Endothelial cell of umbilical vein (primary cell): ENCODE measurements at regions not wholly inside any gene's neighbourhood (a gene's known extent, or its start where the extent isn't known, plus 50 kb on each side); places are given as distances from the start of the nearest gene placed in this dataset.

Experiments
- BruUV-seq: library from RNA; stranded (reverse); fragments of 400-500 nt; replicated peaks from 2 replicates; lab custom pipeline; 2021; lab: Mats Ljungman, UMichigan
- CTCF ChIA-PET: fragments of 300-600, 350-600 bp; sonication (Branson Sonifier 250); formaldehyde crosslinking; loops from one replicate; lab custom pipeline; 2021; ENCODE audit warnings: antibody characterized with exemption, inconsistent platforms; lab: Charles Lee
- POLR2A ChIA-PET: fragments of 300-600, 350-600 bp; sonication (Branson Sonifier 250); formaldehyde crosslinking; loops from one replicate; lab custom pipeline; 2021; ENCODE audit warnings: antibody characterized with exemption, inconsistent platforms; lab: Charles Lee
- DNase-seq: peaks from one replicate; pipeline ENCODE4 v3.0.0-alpha.2; 2011; ENCODE audit warnings: low read depth, low spot score
- FAIRE-seq: peaks from 2 replicates; lab custom pipeline; 2011; peaks lifted over from hg19 to GRCh38; lab: Jason Lieb, UNC
- H2AFZ ChIP-seq: 2 replicates; pipeline ENCODE4 v1.6.0; 2012; ENCODE audit warnings: low read depth, low read length, control low read depth, inconsistent platforms
- H3K27ac ChIP-seq: 2 replicates; pipeline ENCODE4 v1.5.1; 2011; ENCODE audit warnings: low read depth, mild to moderate bottlenecking, control low read depth, low read length, moderate library complexity; ENCODE audit not compliant: insufficient read depth
- H3K27me3 ChIP-seq, 2 experiments: 2 replicates each; pipeline versions ENCODE4 v1.6.0 to v1.6.1; 2011; ENCODE audit warnings: low read length in 2 of 2, mixed read lengths in 1 of 2; ENCODE audit not compliant: control insufficient read depth in 2 of 2, insufficient read depth in 2 of 2
- H3K36me3 ChIP-seq, 2 experiments: 2 replicates in 1 of 2; 3 replicates in 1 of 2; pipeline ENCODE4 v1.5.1; 2011; ENCODE audit warnings: low read length in 2 of 2, mild to moderate bottlenecking in 1 of 2, moderate library complexity in 1 of 2; ENCODE audit not compliant: control insufficient read depth in 2 of 2, insufficient read depth in 2 of 2; ENCODE audit errors: extremely low read depth in 1 of 2
- H3K4me1 ChIP-seq: 3 replicates; pipeline ENCODE4 v1.5.1; 2011; ENCODE audit warnings: mild to moderate bottlenecking, low read length; ENCODE audit not compliant: control insufficient read depth, insufficient read depth; ENCODE audit errors: extremely low read depth
- H3K4me2 ChIP-seq: 2 replicates; pipeline ENCODE4 v1.6.1; 2011; ENCODE audit warnings: low read length, control low read depth, mixed read lengths; ENCODE audit not compliant: insufficient read depth
- H3K4me3 ChIP-seq, 3 experiments: fragments of 200-600 bp in 1 of 3; sonication (generic), shearing (Covaris generic) in 1 of 3; replicated peaks in 1 of 3; 2 replicates each; pipeline ENCODE4 v1.5.1; 2011 to 2016; ENCODE audit warnings: control low read depth in 3 of 3, low read length in 3 of 3, mild to moderate bottlenecking in 2 of 3, inconsistent platforms in 1 of 3, low read depth in 1 of 3, moderate library complexity in 1 of 3; ENCODE audit not compliant: insufficient read depth in 1 of 3
- H3K79me2 ChIP-seq: 2 replicates; pipeline ENCODE4 v1.6.0; 2012; ENCODE audit warnings: low read length, inconsistent platforms; ENCODE audit not compliant: control insufficient read depth, insufficient read depth
- H3K9ac ChIP-seq: replicated peaks from 2 replicates; pipeline ENCODE3; 2011; ENCODE audit warnings: low read length, control low read depth; ENCODE audit not compliant: insufficient read depth; ENCODE audit errors: extremely low read depth
- H3K9me1 ChIP-seq: replicated peaks from 3 replicates; pipeline ENCODE4 v1.6.0; 2011; ENCODE audit warnings: mild to moderate bottlenecking, low read length; ENCODE audit not compliant: control insufficient read depth, insufficient read depth; ENCODE audit errors: extremely low read depth
- H3K9me3 ChIP-seq: replicated peaks from 2 replicates; pipeline ENCODE4 v1.5.1; 2012; ENCODE audit warnings: low read length, inconsistent platforms; ENCODE audit not compliant: control insufficient read depth, insufficient read depth
- H4K20me1 ChIP-seq: replicated peaks from 2 replicates; pipeline ENCODE3; 2011; ENCODE audit warnings: mild to moderate bottlenecking, low read length; ENCODE audit not compliant: control insufficient read depth, insufficient read depth; ENCODE audit errors: extremely low read depth
- CTCF ChIP-seq, 2 donors: IDR thresholded peaks; 1 replicate in 1 of 2; 2 replicates in 1 of 2; pipeline ENCODE4 v1.5.1; 2011; ENCODE audit warnings: low read length in 2 of 2, mild to moderate bottlenecking in 2 of 2, moderate library complexity in 2 of 2, control low read depth in 1 of 2, inconsistent platforms in 1 of 2, low read depth in 1 of 2; ENCODE audit not compliant: insufficient read depth in 1 of 2; ENCODE audit errors: extremely low read depth in 1 of 2
- EZH2 ChIP-seq: IDR thresholded peaks from 2 replicates; pipeline ENCODE4 v1.6.1; 2012; ENCODE audit warnings: borderline replicate concordance, low read depth, mild to moderate bottlenecking, moderate library complexity, low read length, inconsistent platforms; ENCODE audit not compliant: severe bottlenecking
- FOS ChIP-seq: IDR thresholded peaks from 2 replicates; pipeline ENCODE4 v1.6.1; 2011; ENCODE audit warnings: mild to moderate bottlenecking, low read length, moderate library complexity, borderline replicate concordance; ENCODE audit not compliant: insufficient read depth
- GATA2 ChIP-seq: IDR thresholded peaks from 2 replicates; pipeline ENCODE4 v1.7.0; 2011; ENCODE audit warnings: low read depth, mild to moderate bottlenecking, moderate library complexity, mixed read lengths, low read length; ENCODE audit not compliant: insufficient read length, insufficient read depth
- JUN ChIP-seq: IDR thresholded peaks from 2 replicates; pipeline ENCODE4 v1.6.1; 2011; ENCODE audit warnings: borderline replicate concordance, low read depth; ENCODE audit not compliant: insufficient read length, insufficient read depth
- MYC ChIP-seq: IDR thresholded peaks from one replicate; pipeline ENCODE4 v1.6.1; 2011; ENCODE audit warnings: mild to moderate bottlenecking, low read depth, low read length
- POLR2A ChIP-seq: IDR thresholded peaks from 2 replicates; pipeline ENCODE4 v1.6.1; 2012; ENCODE audit warnings: low read depth, mild to moderate bottlenecking, control low read depth, low read length
- POLR2AphosphoS5 ChIP-seq: IDR thresholded peaks from 2 replicates; pipeline ENCODE4 v1.6.1; 2012; ENCODE audit warnings: low read depth, mild to moderate bottlenecking, control low read depth, low read length, moderate library complexity; ENCODE audit not compliant: insufficient read depth
- dilution Hi-C: fragments of 300-500 bp; cut with MboI; formaldehyde crosslinking; loops from one replicate; pipeline ENCODE4 v1.15.0; 2019; ENCODE audit warnings: low sequenced_read_pairs; ENCODE audit not compliant: extremely low pct_ligation_motif_present
- intact Hi-C: fragments of 100-400 bp; cut with micrococcal nuclease; formaldehyde crosslinking; loops from one replicate; pipeline ENCODE4 v1.10.0; 2022
- TF ChIP-seq, protein P1 (sequence below): IDR thresholded peaks from 2 replicates; pipeline ENCODE4 v1.6.1; 2011; ENCODE audit not compliant: insufficient read depth, insufficient read length

DNA sequence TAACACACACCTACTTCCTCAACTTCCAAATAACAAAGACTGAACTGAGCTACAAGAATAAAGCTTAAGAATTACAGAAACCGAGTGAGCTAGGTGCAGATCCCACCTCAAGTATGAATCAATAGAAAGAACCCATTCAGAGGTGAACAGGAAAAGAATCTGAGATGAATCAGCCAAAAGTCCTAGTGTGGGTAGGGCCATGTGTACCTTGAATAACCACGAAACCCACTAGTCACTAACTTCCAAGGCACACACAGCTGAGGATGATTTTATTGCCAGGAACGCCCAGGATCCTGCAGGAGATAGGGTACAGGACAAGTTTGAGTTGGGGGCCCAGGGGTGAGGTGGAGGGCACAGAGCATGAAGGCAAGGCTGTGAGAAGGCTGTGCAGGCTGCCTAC, 99.7 kb upstream of the REG3A start:
- DNase-seq (no peak), FAIRE-seq (no peak)
- no peak overlapping the region for H3K27ac ChIP-seq
- BruUV-seq: no TSS peak
- POLR2A ChIA-PET: no interaction called here
- peaks cover 8% of the 10 kb centered on the region for H3K9me3 ChIP-seq
- CTCF ChIA-PET: interaction anchor here (0.9 to 1.0 kb wide), 2 partner anchors 9 to 10 kb away, joined by 3 read pairs; no protein-coding TSS in a partner anchor
- TF ChIP-seq JUN: no peak
- no peak for TF ChIP-seq GATA2
- no peak for TF ChIP-seq POLR2A
- no peak for TF ChIP-seq POLR2AphosphoS5
- TF ChIP-seq, protein P1, sequence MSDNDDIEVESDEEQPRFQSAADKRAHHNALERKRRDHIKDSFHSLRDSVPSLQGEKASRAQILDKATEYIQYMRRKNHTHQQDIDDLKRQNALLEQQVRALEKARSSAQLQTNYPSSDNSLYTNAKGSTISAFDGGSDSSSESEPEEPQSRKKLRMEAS: no peak
- no peak for TF ChIP-seq MYC
- no peak for TF ChIP-seq FOS
- no peak for TF ChIP-seq CTCF (IDR thresholded peaks at IDR 0.05; ENCODE audit: extremely low read depth in 1 of 2, insufficient read depth in 1 of 2, low read depth in 1 of 2, low read length in 2 of 2)
- TF ChIP-seq EZH2: no peak
- H3K9me1 ChIP-seq: no peaks in the 10 kb centered on the region
- H3K4me3 ChIP-seq: no peak overlapping the region
- no peaks in the 10 kb centered on the region for H3K36me3 ChIP-seq
- no peaks in the 10 kb centered on the region for H3K4me1 ChIP-seq
- no peaks in the 10 kb centered on the region for H3K27me3 ChIP-seq
- intact Hi-C loops (no loop called here), dilution Hi-C loops (no loop called here)
- H3K79me2 ChIP-seq: no peaks in the 10 kb centered on the region
- no peaks in the 10 kb centered on the region for H4K20me1 ChIP-seq
- no peak overlapping the region for H3K9ac ChIP-seq
- no peak overlapping the region for H2AFZ ChIP-seq
- H3K4me2 ChIP-seq: no peak overlapping the region
